ENCODE measurements at regions not wholly inside any gene's neighbourhood (a gene's known extent, or its start where the extent isn't known, plus 50 kb on each side); places are given as distances from the start of the nearest gene placed in this dataset.

GRCh38 chr17:77814091-77814772 lies 144.3 kb upstream of the TNRC6C start:
- H3K27ac ChIP-seq: no peak overlapping the region
- ATAC-seq (ENCODE audit: low FRiP score in 2 of 2) (no peak), DNase-seq (no peak)
- peaks cover 0 to 12% (median 0%) of the 10 kb centered on the region in 4 donors for H3K4me1 ChIP-seq
- H3K27me3 ChIP-seq: no peaks in the 10 kb centered on the region
- TF ChIP-seq CTCF (IDR thresholded peaks at IDR 0.05) (no peak), POLR2AphosphoS5 (IDR thresholded peaks at IDR 0.05) (no peak), EP300 (IDR thresholded peaks at IDR 0.05) (no peak), POLR2A (IDR thresholded peaks at IDR 0.05) (no peak)
- no peaks in the 10 kb centered on the region for H3K9me3 ChIP-seq
- H3K36me3 ChIP-seq: no peaks in the 10 kb centered on the region
- 88 to 93% methylated on average over 9 of the region's 9 CpGs for WGBS, 2 donors
- H3K4me3 ChIP-seq: no peak overlapping the region

GRCh38 chr17:77815127-77815905 lies 143.2 kb upstream of the TNRC6C start:
- DNase-seq (no peak), ATAC-seq (ENCODE audit: low FRiP score in 2 of 2) (no peak)
- H3K36me3 ChIP-seq: no peaks in the 10 kb centered on the region
- H3K27me3 ChIP-seq: no peaks in the 10 kb centered on the region
- WGBS, 2 donors: 77 to 80% methylated on average over 10 to 13 of the region's 13 CpGs
- H3K9me3 ChIP-seq: no peaks in the 10 kb centered on the region
- TF ChIP-seq EP300 (IDR thresholded peaks at IDR 0.05) (no peak), POLR2A (IDR thresholded peaks at IDR 0.05) (no peak), CTCF (IDR thresholded peaks at IDR 0.05) (no peak), POLR2AphosphoS5 (IDR thresholded peaks at IDR 0.05) (no peak)
- H3K27ac ChIP-seq: no peak overlapping the region
- H3K4me1 ChIP-seq: peaks cover 0 to 12% (median 0%) of the 10 kb centered on the region in 4 donors
- H3K4me3 ChIP-seq: no peak overlapping the region

GRCh38 chr17:77817953-77818352 lies 140.6 kb upstream of the TNRC6C start:
- DNase-seq (no peak), ATAC-seq (ENCODE audit: low FRiP score in 2 of 2) (no peak)
- WGBS, 2 donors: 86 to 92% methylated on average over 2 to 4 of the region's 4 CpGs
- no peak for TF ChIP-seq POLR2A (IDR thresholded peaks at IDR 0.05)
- TF ChIP-seq POLR2AphosphoS5 (IDR thresholded peaks at IDR 0.05): no peak
- TF ChIP-seq EP300 (IDR thresholded peaks at IDR 0.05): no peak
- TF ChIP-seq CTCF (IDR thresholded peaks at IDR 0.05): no peak
- H3K9me3 ChIP-seq: no peaks in the 10 kb centered on the region
- no peaks in the 10 kb centered on the region for H3K27me3 ChIP-seq
- no peaks in the 10 kb centered on the region for H3K36me3 ChIP-seq
- no peak overlapping the region for H3K27ac ChIP-seq
- H3K4me3 ChIP-seq: no peak overlapping the region
- no peaks in the 10 kb centered on the region for H3K4me1 ChIP-seq

GRCh38 chr17:77819497-77819896 lies 139.0 kb upstream of the TNRC6C start:
- no peak for ATAC-seq (ENCODE audit: low FRiP score in 2 of 2)
- TF ChIP-seq EP300 (IDR thresholded peaks at IDR 0.05): no peak
- no peak for TF ChIP-seq POLR2A (IDR thresholded peaks at IDR 0.05)
- no peak for TF ChIP-seq CTCF (IDR thresholded peaks at IDR 0.05)
- H3K27ac ChIP-seq: no peak overlapping the region
- no peaks in the 10 kb centered on the region for H3K9me3 ChIP-seq
- no peaks in the 10 kb centered on the region for H3K27me3 ChIP-seq
- no peaks in the 10 kb centered on the region for H3K36me3 ChIP-seq
- WGBS, 2 donors: 68 to 87% methylated on average over 3 of the region's 3 CpGs
- no peak for DNase-seq
- H3K4me3 ChIP-seq: no peak overlapping the region
- no peaks in the 10 kb centered on the region for H3K4me1 ChIP-seq

Data from upper lobe of left lung (tissue), 6 donors.